ENCODE measurements at regions not wholly inside any gene's neighbourhood (a gene's known extent, or its start where the extent isn't known, plus 50 kb on each side); places are given as distances from the start of the nearest gene placed in this dataset.

DNA sequence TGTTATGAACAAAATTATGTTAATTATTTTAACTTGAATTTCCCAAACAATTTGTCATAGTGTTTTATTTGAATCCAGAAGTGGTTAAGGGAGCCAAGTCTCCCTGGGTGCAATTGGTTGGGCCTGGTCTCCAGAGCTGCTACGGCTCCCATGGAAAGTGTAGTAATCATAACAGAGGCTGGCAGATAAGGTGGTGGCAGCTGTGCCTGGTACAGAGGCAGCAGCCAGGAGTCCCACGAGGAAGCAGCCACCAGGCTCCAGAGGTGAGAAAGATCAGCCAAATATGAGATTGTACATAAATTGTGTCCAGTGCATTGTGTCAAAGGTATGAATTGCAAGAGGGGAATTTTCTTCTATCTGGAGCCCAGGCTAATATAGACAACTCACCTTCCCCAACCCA, 368.9 kb upstream of the PTBP2 start:
- Histone ChIP-seq H3K27me3 (ENCODE audit: control insufficient read depth, insufficient read depth, low read length) (no peaks in the 10 kb centered on the region), H3K27ac (ENCODE audit: low read length) (no peak overlapping the region), H3K4me3 (ENCODE audit: low read length) (no peak overlapping the region), H3K9me3 (ENCODE audit: control insufficient read depth, insufficient read depth, low read length) (no peaks in the 10 kb centered on the region), H3K4me1 (ENCODE audit: control insufficient read depth, insufficient read depth, low read length) (no peaks in the 10 kb centered on the region), H3K36me3 (ENCODE audit: control insufficient read depth, insufficient read depth, low read length) (no peaks in the 10 kb centered on the region)
- DNase-seq (ENCODE audit: low read depth, low spot score): no peak
- no CpG with 5 or more reads among the region's 2 CpGs for WGBS (ENCODE audit: insufficient coverage, insufficient read length)

DNA sequence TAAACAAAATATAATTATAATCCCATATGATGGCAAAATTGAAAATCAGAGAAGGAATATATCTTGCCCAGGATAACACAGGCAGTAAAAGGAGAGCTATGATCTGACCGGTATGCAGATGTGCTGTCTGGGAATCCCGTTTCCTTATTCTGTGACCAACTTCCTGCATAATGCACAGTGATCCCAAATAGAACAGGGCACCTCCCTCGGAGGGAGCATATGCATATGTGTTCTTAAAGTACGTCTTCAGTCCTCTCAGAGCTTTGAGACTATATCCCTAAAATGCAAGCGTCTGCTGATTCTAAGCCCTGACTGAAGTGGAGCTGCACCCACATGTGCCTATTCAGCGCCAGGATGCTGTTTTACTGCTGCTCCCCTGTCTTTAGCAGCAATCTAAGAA, 366.1 kb upstream of the PTBP2 start:
- DNase-seq (ENCODE audit: low read depth, low spot score): no peak
- WGBS (ENCODE audit: insufficient coverage, insufficient read length): no CpG with 5 or more reads among the region's 6 CpGs
- no peaks in the 10 kb centered on the region for H3K36me3 ChIP-seq (ENCODE audit: control insufficient read depth, insufficient read depth, low read length)

DNA sequence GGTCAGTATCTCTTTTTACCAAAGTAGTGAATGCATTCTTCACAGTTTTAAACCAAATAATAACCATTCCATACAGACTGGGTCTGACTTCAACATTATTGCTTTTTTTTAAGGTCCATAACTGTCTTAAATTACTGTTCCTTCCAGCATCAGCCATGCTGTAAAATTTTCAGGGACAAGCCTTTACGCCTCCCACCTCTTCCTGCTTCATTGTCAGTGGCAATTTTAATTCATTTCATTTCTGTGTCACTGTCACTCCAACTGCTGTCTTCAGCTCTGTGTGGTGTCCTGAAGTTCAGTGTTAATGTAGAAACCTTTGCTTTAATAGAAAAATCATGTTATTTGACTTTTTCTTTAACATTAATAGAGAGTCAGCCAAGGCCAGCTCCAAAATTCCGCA, 365.6 kb upstream of the PTBP2 start:
- no peaks in the 10 kb centered on the region for H3K4me1 ChIP-seq (ENCODE audit: control insufficient read depth, insufficient read depth, low read length)
- H3K4me3 ChIP-seq (ENCODE audit: low read length): no peak overlapping the region
- H3K27me3 ChIP-seq (ENCODE audit: control insufficient read depth, insufficient read depth, low read length): no peaks in the 10 kb centered on the region
- H3K9me3 ChIP-seq (ENCODE audit: control insufficient read depth, insufficient read depth, low read length): no peaks in the 10 kb centered on the region
- no peak for DNase-seq (ENCODE audit: low read depth, low spot score)
- H3K36me3 ChIP-seq (ENCODE audit: control insufficient read depth, insufficient read depth, low read length): no peaks in the 10 kb centered on the region
- no CpG with 5 or more reads among the region's 2 CpGs for WGBS (ENCODE audit: insufficient coverage, insufficient read length)
- no peak overlapping the region for H3K27ac ChIP-seq (ENCODE audit: low read length)

More for the DNA sequence above, 366.1 kb upstream of the PTBP2 start:
- no peak overlapping the region for H3K4me3 ChIP-seq (ENCODE audit: low read length)
- no peaks in the 10 kb centered on the region for H3K27me3 ChIP-seq (ENCODE audit: control insufficient read depth, insufficient read depth, low read length)
- no peaks in the 10 kb centered on the region for H3K9me3 ChIP-seq (ENCODE audit: control insufficient read depth, insufficient read depth, low read length)
- H3K27ac ChIP-seq (ENCODE audit: low read length): no peak overlapping the region
- H3K4me1 ChIP-seq (ENCODE audit: control insufficient read depth, insufficient read depth, low read length): no peaks in the 10 kb centered on the region

DNA sequence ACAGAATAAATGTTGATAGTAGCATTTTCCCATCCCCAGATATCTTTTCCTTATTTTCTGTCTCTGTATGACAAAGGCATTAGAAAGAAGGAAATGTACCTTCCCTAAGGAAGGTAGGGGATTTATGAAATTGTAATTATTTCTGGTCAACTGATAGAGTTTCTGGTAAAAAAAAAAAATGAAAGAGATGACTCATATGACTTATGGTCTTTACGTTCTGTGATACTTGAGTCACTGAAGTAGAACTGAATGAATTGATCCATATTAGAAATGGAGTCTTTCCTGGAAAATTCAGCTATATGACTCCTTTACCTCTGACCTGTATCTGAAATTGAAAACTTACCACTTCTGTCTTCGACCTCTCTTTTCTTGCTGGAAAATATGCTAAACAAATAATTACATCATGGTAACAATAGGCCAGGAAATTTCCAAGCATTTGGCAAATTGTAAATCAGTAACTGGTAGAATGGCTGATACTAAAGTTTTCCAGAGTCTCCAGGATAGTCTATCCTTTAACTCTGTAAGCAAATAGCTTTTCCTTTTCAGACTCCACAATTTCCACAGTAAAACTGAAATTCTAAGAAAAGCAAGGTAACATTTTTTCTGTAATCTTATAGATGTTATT, 364.3 kb upstream of the PTBP2 start:
- Histone ChIP-seq H3K27ac (ENCODE audit: low read length) (no peak overlapping the region), H3K27me3 (ENCODE audit: control insufficient read depth, insufficient read depth, low read length) (no peaks in the 10 kb centered on the region), H3K36me3 (ENCODE audit: control insufficient read depth, insufficient read depth, low read length) (no peaks in the 10 kb centered on the region), H3K4me1 (ENCODE audit: control insufficient read depth, insufficient read depth, low read length) (no peaks in the 10 kb centered on the region), H3K9me3 (ENCODE audit: control insufficient read depth, insufficient read depth, low read length) (no peaks in the 10 kb centered on the region), H3K4me3 (ENCODE audit: low read length) (no peak overlapping the region)
- no peak for DNase-seq (ENCODE audit: low read depth, low spot score)
- no CpG with 5 or more reads among the region's 2 CpGs for WGBS (ENCODE audit: insufficient coverage, insufficient read length)

DNA sequence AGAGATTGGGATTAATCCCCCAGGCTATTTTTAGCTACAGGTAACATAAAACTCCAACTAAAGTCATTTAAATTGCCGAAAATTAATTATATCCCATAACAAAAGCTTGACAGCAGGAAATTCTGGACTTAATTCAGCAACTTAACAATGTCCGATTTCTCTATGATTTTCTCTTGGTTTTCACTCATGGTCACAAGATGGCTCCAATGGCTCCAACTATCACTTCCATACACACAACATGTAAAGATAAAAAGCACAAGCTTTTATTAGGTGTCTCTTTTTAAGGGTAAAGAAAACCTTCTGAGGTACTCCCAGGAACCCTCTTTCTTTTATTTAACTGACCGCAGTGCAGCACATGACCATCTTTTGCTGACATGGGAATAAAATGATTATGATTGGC, 363.5 kb upstream of the PTBP2 start:
- H3K27me3 ChIP-seq (ENCODE audit: control insufficient read depth, insufficient read depth, low read length): no peaks in the 10 kb centered on the region
- WGBS (ENCODE audit: insufficient coverage, insufficient read length): no CpG with 5 or more reads among the region's 3 CpGs
- no peaks in the 10 kb centered on the region for H3K9me3 ChIP-seq (ENCODE audit: control insufficient read depth, insufficient read depth, low read length)
- DNase-seq (ENCODE audit: low read depth, low spot score): no peak
- no peak overlapping the region for H3K27ac ChIP-seq (ENCODE audit: low read length)
- H3K4me1 ChIP-seq (ENCODE audit: control insufficient read depth, insufficient read depth, low read length): no peaks in the 10 kb centered on the region
- no peaks in the 10 kb centered on the region for H3K36me3 ChIP-seq (ENCODE audit: control insufficient read depth, insufficient read depth, low read length)
- no peak overlapping the region for H3K4me3 ChIP-seq (ENCODE audit: low read length)

DNA sequence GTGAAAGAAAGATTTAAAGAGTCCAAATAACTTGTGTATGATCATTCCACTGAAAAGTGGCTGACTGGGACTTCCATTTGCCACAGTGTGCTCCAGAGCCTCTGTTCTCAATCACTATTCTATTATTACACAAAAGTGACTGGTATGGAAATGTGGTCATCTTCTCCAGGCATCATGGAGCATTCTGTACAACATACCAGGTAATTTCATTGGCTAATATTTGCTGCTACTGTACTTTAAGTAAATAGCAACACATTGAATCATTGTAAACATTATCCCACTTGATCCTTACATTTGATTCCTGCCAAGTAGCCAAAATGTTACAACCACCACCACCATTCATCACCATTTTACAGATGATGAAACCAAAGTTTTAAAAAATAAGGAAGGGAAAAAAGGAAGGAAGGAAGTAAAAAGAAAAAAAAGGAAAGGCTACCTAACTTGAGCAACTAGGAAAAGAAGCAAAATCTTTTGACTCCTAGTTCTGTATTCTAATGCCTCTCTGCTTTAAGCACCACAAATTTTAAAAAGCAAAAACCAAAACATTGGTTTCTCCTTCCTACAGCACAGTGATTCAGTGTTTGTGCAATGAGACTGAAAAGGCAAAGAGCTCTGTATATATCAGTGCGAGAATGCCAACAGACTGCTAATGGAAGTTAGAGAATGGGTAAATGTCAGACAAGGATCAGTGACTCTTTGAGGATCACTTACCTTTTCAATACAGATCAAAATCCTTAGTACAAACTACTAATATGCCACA, 361.4 kb upstream of the PTBP2 start:
- Histone ChIP-seq H3K4me3 (ENCODE audit: low read length) (no peak overlapping the region), H3K4me1 (ENCODE audit: control insufficient read depth, insufficient read depth, low read length) (no peaks in the 10 kb centered on the region), H3K9me3 (ENCODE audit: control insufficient read depth, insufficient read depth, low read length) (no peaks in the 10 kb centered on the region), H3K36me3 (ENCODE audit: control insufficient read depth, insufficient read depth, low read length) (no peaks in the 10 kb centered on the region), H3K27me3 (ENCODE audit: control insufficient read depth, insufficient read depth, low read length) (no peaks in the 10 kb centered on the region), H3K27ac (ENCODE audit: low read length) (no peak overlapping the region)
- no peak for DNase-seq (ENCODE audit: low read depth, low spot score)
- WGBS (ENCODE audit: insufficient coverage, insufficient read length): no CpG with 5 or more reads among the region's 1 CpG

DNA sequence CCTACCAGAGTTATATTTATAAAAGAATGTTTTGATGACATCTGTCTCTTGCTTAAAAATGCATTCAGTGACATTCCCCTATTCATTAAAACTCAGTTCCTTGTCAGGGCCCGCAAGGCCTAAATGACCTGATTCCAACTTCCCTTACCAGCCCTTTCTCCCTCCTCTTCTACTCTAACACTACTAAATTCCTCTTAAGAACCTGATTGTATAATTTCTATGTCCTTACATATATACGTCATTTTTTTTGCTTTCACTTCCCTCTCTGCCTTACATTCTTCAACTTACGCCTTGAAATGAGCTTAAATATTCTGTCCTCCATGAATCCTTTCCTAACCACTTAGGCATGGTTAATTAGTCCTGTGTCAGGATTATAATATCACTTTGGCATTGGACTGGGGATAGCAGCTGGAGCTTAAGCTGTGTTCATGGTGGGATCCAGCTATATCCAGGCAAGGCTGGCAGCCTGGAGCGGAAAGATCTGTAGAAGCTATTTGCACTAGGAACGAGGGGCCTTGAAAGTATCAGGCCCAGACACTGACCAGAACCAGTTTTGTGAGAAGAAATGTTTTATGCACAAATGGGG, 360.2 kb upstream of the PTBP2 start:
- Histone ChIP-seq H3K4me3 (ENCODE audit: low read length) (no peak overlapping the region), H3K27ac (ENCODE audit: low read length) (no peak overlapping the region), H3K27me3 (ENCODE audit: control insufficient read depth, insufficient read depth, low read length) (no peaks in the 10 kb centered on the region), H3K36me3 (ENCODE audit: control insufficient read depth, insufficient read depth, low read length) (no peaks in the 10 kb centered on the region), H3K9me3 (ENCODE audit: control insufficient read depth, insufficient read depth, low read length) (no peaks in the 10 kb centered on the region), H3K4me1 (ENCODE audit: control insufficient read depth, insufficient read depth, low read length) (no peaks in the 10 kb centered on the region)
- WGBS (ENCODE audit: insufficient coverage, insufficient read length): 100% methylated on average over 1 of the region's 5 CpGs
- no peak for DNase-seq (ENCODE audit: low read depth, low spot score)

DNA sequence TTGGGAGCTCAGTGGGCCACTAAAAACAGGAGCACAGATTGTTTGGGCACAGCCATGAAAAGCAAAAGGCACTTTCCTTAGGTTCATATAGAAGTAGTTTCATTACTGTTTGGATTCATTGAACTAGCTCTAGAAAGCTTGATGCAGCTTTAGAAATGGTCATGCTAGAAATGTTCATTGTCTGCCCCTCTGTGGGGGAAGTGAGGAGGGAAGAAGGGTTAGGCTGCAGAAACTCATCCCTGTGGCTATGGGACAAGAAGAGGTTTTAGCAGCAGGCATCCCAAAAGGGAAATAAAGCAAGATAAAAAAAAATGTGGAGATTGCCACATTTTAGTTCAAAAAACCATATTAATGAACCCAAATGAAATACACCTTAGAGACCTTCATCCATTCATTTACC, 359.6 kb upstream of the PTBP2 start:
- Histone ChIP-seq H3K27me3 (ENCODE audit: control insufficient read depth, insufficient read depth, low read length) (no peaks in the 10 kb centered on the region), H3K4me1 (ENCODE audit: control insufficient read depth, insufficient read depth, low read length) (no peaks in the 10 kb centered on the region), H3K4me3 (ENCODE audit: low read length) (no peak overlapping the region), H3K9me3 (ENCODE audit: control insufficient read depth, insufficient read depth, low read length) (no peaks in the 10 kb centered on the region), H3K36me3 (ENCODE audit: control insufficient read depth, insufficient read depth, low read length) (no peaks in the 10 kb centered on the region), H3K27ac (ENCODE audit: low read length) (no peak overlapping the region)
- DNase-seq (ENCODE audit: low read depth, low spot score): no peak

DNA sequence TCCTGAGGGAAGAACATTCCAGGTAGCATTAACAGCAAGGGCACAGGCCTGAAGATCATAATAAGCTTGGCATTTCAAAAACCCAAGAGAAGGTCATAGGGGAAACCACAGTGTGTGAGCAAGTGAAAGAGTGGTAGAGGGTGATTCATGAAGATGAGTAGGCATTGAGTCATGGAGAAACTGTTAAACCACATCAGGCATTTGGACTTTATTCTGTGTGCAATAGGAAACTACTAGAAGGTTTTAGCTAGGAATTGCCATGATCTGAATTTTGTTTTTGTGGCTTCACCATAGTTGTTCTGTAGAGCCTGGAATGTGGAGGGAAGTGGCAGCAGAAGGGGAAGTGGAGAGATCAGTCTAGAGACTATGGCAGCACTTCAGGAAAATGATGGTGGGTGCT, 359.0 kb upstream of the PTBP2 start:
- Histone ChIP-seq H3K36me3 (ENCODE audit: control insufficient read depth, insufficient read depth, low read length) (no peaks in the 10 kb centered on the region), H3K27ac (ENCODE audit: low read length) (no peak overlapping the region), H3K4me3 (ENCODE audit: low read length) (no peak overlapping the region), H3K4me1 (ENCODE audit: control insufficient read depth, insufficient read depth, low read length) (no peaks in the 10 kb centered on the region), H3K27me3 (ENCODE audit: control insufficient read depth, insufficient read depth, low read length) (no peaks in the 10 kb centered on the region), H3K9me3 (ENCODE audit: control insufficient read depth, insufficient read depth, low read length) (no peaks in the 10 kb centered on the region)
- no peak for DNase-seq (ENCODE audit: low read depth, low spot score)

DNA sequence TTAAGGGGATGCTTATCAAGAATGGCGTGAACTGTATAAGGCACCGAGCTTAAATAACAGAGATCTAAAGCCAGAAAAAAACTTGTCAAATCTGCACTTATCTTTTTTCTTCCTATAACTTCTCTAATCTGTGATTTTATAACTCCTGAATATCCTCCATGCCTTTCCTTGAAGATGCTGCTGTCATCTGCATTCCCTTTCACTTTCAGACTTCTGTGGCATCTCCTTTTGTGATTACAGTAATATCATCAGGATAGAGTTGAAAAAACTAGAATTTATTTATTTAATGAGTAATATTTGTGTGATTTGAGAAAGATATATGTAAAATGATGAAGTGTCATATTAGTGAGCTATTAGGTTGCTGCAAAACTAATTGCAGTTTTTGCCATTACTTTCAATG, 357.8 kb upstream of the PTBP2 start:
- H3K4me3 ChIP-seq (ENCODE audit: low read length): no peak overlapping the region
- no peaks in the 10 kb centered on the region for H3K9me3 ChIP-seq (ENCODE audit: control insufficient read depth, insufficient read depth, low read length)
- no peaks in the 10 kb centered on the region for H3K36me3 ChIP-seq (ENCODE audit: control insufficient read depth, insufficient read depth, low read length)
- H3K27me3 ChIP-seq (ENCODE audit: control insufficient read depth, insufficient read depth, low read length): no peaks in the 10 kb centered on the region
- H3K27ac ChIP-seq (ENCODE audit: low read length): no peak overlapping the region
- no CpG with 5 or more reads among the region's 2 CpGs for WGBS (ENCODE audit: insufficient coverage, insufficient read length)
- DNase-seq (ENCODE audit: low read depth, low spot score): no peak
- H3K4me1 ChIP-seq (ENCODE audit: control insufficient read depth, insufficient read depth, low read length): no peaks in the 10 kb centered on the region

DNA sequence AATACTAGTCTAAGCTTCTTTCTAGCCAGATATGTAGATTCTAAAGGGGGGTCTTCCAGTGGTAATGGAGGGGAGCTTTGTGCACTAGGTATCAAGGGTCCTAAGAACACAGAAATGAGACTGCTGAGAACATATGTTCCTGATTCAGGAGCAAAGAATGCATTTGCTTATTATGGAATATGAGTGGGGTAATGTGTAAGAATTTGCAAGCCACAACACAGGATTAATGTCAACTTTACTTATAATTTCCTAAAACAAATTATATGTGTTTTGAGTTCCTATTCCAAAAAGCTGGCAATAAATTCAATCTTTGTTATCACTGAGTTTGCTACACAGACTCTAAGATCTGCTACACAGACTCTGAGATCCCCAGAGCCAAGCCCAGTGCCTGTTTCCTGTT, 357.0 kb upstream of the PTBP2 start:
- DNase-seq (ENCODE audit: low read depth, low spot score): no peak
- no peak overlapping the region for H3K27ac ChIP-seq (ENCODE audit: low read length)
- no peak overlapping the region for H3K4me3 ChIP-seq (ENCODE audit: low read length)
- H3K4me1 ChIP-seq (ENCODE audit: control insufficient read depth, insufficient read depth, low read length): no peaks in the 10 kb centered on the region
- H3K9me3 ChIP-seq (ENCODE audit: control insufficient read depth, insufficient read depth, low read length): no peaks in the 10 kb centered on the region
- H3K27me3 ChIP-seq (ENCODE audit: control insufficient read depth, insufficient read depth, low read length): no peaks in the 10 kb centered on the region
- H3K36me3 ChIP-seq (ENCODE audit: control insufficient read depth, insufficient read depth, low read length): no peaks in the 10 kb centered on the region

All from iPS DF 6.9 (cell line).